Memory B cell (primary cell): ENCODE measurements at regions not wholly inside any gene's neighbourhood (a gene's known extent, or its start where the extent isn't known, plus 50 kb on each side); places are given as distances from the start of the nearest gene placed in this dataset.

Source experiments
- ATAC-seq: fragments of 150-1000 bp; cut with Tn5 transposase; 2 replicates; pipeline ENCODE4 v1.10.0; 2021; ENCODE audit warnings: low read depth, mild to moderate bottlenecking, moderate library complexity
- DNase-seq, 2 donors: peaks; one replicate each; pipeline ENCODE4 v3.0.0; 2022; ENCODE audit warnings: low spot score in 2 of 2
- H3K27ac Mint-ChIP-seq: one replicate; pipeline ENCODE4 v1.8.0; 2022; ENCODE audit warnings: mild to moderate bottlenecking, moderate library complexity, mixed read lengths
- H3K27me3 Mint-ChIP-seq: one replicate; pipeline ENCODE4 v1.8.0; 2022; ENCODE audit warnings: mixed read lengths
- H3K36me3 Mint-ChIP-seq: one replicate; pipeline ENCODE4 v1.8.0; 2022; ENCODE audit warnings: mild to moderate bottlenecking, mixed read lengths
- H3K4me1 Mint-ChIP-seq: one replicate; pipeline ENCODE4 v1.8.0; 2022; ENCODE audit warnings: mixed read lengths
- H3K4me3 Mint-ChIP-seq: one replicate; pipeline ENCODE4 v1.8.0; 2022; ENCODE audit warnings: mild to moderate bottlenecking, moderate library complexity, mixed read lengths
- H3K9me3 Mint-ChIP-seq: one replicate; pipeline ENCODE4 v1.8.0; 2022; ENCODE audit warnings: mixed read lengths

- H3K9me3 Mint-ChIP-seq, result no peaks in the 10 kb centered on the region
- ATAC-seq (no peak), DNase-seq (no peak)
- no peak overlapping the region for H3K27ac Mint-ChIP-seq
- peaks cover 5% of the 10 kb centered on the region for H3K27me3 Mint-ChIP-seq
- H3K4me3 Mint-ChIP-seq, result no peak overlapping the region
- H3K4me1 Mint-ChIP-seq, result no peaks in the 10 kb centered on the region
- no peaks in the 10 kb centered on the region for H3K36me3 Mint-ChIP-seq
These were observed 293.7 kb downstream of the KIF4B start for GRCh38 chr5:155307229-155307628.

GRCh38 chr5:155308289-155308688 is 294.7 kb downstream of the KIF4B start:
- Mint-ChIP-seq H3K9me3 (no peaks in the 10 kb centered on the region), H3K4me1 (no peaks in the 10 kb centered on the region)
- DNase-seq, result no peak

GRCh38 chr5:155309021-155309746 is 295.6 kb downstream of the KIF4B start:
- ATAC-seq, result no peak

More at GRCh38 chr5:155308289-155308688, 294.7 kb downstream of the KIF4B start:
- ATAC-seq, result no peak
- H3K36me3 Mint-ChIP-seq, result no peaks in the 10 kb centered on the region
- H3K27me3 Mint-ChIP-seq, result peaks cover 5% of the 10 kb centered on the region
- no peak overlapping the region for H3K4me3 Mint-ChIP-seq
- no peak overlapping the region for H3K27ac Mint-ChIP-seq

DNA sequence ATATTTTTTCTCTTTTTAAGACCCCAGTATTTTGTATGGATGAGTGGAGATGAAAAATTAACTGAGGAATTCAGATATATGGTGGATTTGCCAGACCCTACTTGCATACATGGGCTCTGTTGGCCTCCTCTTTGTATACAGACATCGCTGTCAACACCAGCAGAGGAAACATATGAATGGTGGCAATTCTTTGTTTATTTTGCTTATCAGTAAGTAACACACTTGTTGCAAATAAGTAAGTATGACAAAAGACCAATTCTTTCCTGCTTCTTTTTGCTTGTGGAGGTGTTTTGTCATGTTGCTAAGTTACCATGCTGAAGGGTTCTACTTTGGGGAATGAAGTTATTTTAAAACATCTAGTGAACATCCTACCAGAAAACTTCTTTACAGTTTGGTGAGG is 298.2 kb downstream of the KIF4B start:
- H3K27me3 Mint-ChIP-seq, result peaks cover 7% of the 10 kb centered on the region
- ATAC-seq (no peak), DNase-seq (no peak)
- no peak overlapping the region for H3K27ac Mint-ChIP-seq
- H3K4me1 Mint-ChIP-seq, result no peaks in the 10 kb centered on the region
- H3K36me3 Mint-ChIP-seq, result no peaks in the 10 kb centered on the region
- no peak overlapping the region for H3K4me3 Mint-ChIP-seq
- H3K9me3 Mint-ChIP-seq, result no peaks in the 10 kb centered on the region

More at GRCh38 chr5:155309021-155309746, 295.6 kb downstream of the KIF4B start:
- Mint-ChIP-seq H3K36me3 (no peaks in the 10 kb centered on the region), H3K27ac (no peak overlapping the region), H3K9me3 (no peaks in the 10 kb centered on the region), H3K4me3 (no peak overlapping the region), H3K27me3 (peaks cover 5% of the 10 kb centered on the region), H3K4me1 (no peaks in the 10 kb centered on the region)
- no peak for DNase-seq

DNA sequence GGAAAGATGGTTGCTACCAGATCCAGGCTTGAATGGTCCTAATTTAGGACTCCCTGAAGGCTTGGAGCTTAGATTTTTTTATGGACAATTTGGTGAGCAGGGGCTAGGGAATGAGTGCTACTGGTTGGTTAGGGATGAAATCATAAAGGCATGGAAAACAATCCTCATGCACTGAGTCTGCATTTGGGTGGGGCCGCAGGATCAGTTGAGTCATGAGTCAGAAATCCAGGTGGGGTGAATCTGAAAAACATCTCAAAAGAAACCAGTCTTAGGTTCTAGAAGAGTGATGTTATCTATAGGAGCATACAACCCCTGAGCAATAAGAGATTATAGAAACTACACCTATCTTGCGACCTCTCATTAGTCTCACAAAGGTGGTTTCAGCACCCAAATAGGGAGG is 300.0 kb downstream of the KIF4B start:
- DNase-seq, result no peak
- ATAC-seq, result no peak
- H3K4me1 Mint-ChIP-seq, result no peaks in the 10 kb centered on the region
- peaks cover 2% of the 10 kb centered on the region for H3K9me3 Mint-ChIP-seq
- no peaks in the 10 kb centered on the region for H3K36me3 Mint-ChIP-seq
- no peak overlapping the region for H3K4me3 Mint-ChIP-seq
- H3K27me3 Mint-ChIP-seq, result peaks cover 7% of the 10 kb centered on the region
- no peak overlapping the region for H3K27ac Mint-ChIP-seq

- Mint-ChIP-seq H3K4me1 (no peaks in the 10 kb centered on the region), H3K27ac (no peak overlapping the region), H3K27me3 (peaks cover 2% of the 10 kb centered on the region), H3K4me3 (no peak overlapping the region), H3K36me3 (no peaks in the 10 kb centered on the region), H3K9me3 (peaks cover 2% of the 10 kb centered on the region)
- no peak for DNase-seq
- ATAC-seq, result no peak
These were observed 302.6 kb downstream of the KIF4B start for GRCh38 chr5:155316070-155316714.

GRCh38 chr5:155332618-155333017 is 319.1 kb downstream of the KIF4B start:
- H3K4me3 Mint-ChIP-seq, result no peak overlapping the region
- H3K9me3 Mint-ChIP-seq, result no peaks in the 10 kb centered on the region
- no peak overlapping the region for H3K27ac Mint-ChIP-seq
- peaks cover 3% of the 10 kb centered on the region for H3K4me1 Mint-ChIP-seq
- ATAC-seq (peak; percentile 44), DNase-seq (peak in 1 of 2 donors; percentile 0)
- H3K27me3 Mint-ChIP-seq, result peaks cover 4% of the 10 kb centered on the region
- no peaks in the 10 kb centered on the region for H3K36me3 Mint-ChIP-seq

GRCh38 chr5:155342956-155343355 is 329.4 kb downstream of the KIF4B start:
- ATAC-seq (no peak), DNase-seq (no peak)
- no peaks in the 10 kb centered on the region for H3K36me3 Mint-ChIP-seq
- no peak overlapping the region for H3K4me3 Mint-ChIP-seq
- H3K4me1 Mint-ChIP-seq, result peaks cover 3% of the 10 kb centered on the region
- no peak overlapping the region for H3K27ac Mint-ChIP-seq
- H3K9me3 Mint-ChIP-seq, result peaks cover 8% of the 10 kb centered on the region
- peaks cover 2% of the 10 kb centered on the region for H3K27me3 Mint-ChIP-seq

- peaks cover 8% of the 10 kb centered on the region for H3K9me3 Mint-ChIP-seq
- H3K36me3 Mint-ChIP-seq, result no peaks in the 10 kb centered on the region
- no peak overlapping the region for H3K27ac Mint-ChIP-seq
- H3K27me3 Mint-ChIP-seq, result peaks cover 2% of the 10 kb centered on the region
- DNase-seq (no peak), ATAC-seq (no peak)
- H3K4me1 Mint-ChIP-seq, result peaks cover 3% of the 10 kb centered on the region
- no peak overlapping the region for H3K4me3 Mint-ChIP-seq
These were observed 329.9 kb downstream of the KIF4B start for GRCh38 chr5:155343468-155343867.

- Mint-ChIP-seq H3K36me3 (peaks cover 2% of the 10 kb centered on the region), H3K4me3 (no peak overlapping the region), H3K27me3 (peaks cover 3% of the 10 kb centered on the region), H3K9me3 (peaks cover 11% of the 10 kb centered on the region), H3K4me1 (no peaks in the 10 kb centered on the region), H3K27ac (no peak overlapping the region)
- DNase-seq, result no peak
- ATAC-seq, result no peak
These were observed 339.7 kb downstream of the KIF4B start for GRCh38 chr5:155353231-155353630.

DNA sequence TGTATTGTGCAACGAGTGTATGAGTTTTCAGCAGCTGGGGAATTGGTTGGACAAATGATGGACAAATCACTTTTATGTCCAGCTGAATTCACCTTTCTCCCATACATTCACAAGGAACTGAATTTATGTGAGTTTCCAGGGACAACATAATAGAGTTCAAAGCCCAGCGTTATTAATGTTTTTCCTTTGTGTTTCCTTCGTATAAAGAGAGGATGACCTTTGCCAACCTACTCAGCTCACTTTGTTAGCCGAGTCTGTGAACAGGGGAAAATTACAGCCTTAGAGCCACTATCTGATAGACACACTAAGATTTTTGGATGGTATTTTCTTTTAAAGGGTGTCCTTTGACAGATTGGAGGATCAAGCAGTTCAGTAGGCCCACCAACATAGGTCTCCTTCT is 352.5 kb downstream of the KIF4B start:
- Mint-ChIP-seq H3K4me1 (no peaks in the 10 kb centered on the region), H3K36me3 (no peaks in the 10 kb centered on the region), H3K9me3 (peaks cover 5% of the 10 kb centered on the region), H3K4me3 (no peak overlapping the region), H3K27ac (no peak overlapping the region), H3K27me3 (peaks cover 1% of the 10 kb centered on the region)
- DNase-seq, result no peak
- ATAC-seq, result no peak

- H3K4me3 Mint-ChIP-seq, result no peak overlapping the region
- H3K4me1 Mint-ChIP-seq, result no peaks in the 10 kb centered on the region
- ATAC-seq, result no peak
- peaks cover 1% of the 10 kb centered on the region for H3K27me3 Mint-ChIP-seq
- peaks cover 7% of the 10 kb centered on the region for H3K9me3 Mint-ChIP-seq
- no peak overlapping the region for H3K27ac Mint-ChIP-seq
- no peaks in the 10 kb centered on the region for H3K36me3 Mint-ChIP-seq
- DNase-seq, result no peak
These were observed 354.3 kb downstream of the KIF4B start for GRCh38 chr5:155367841-155368240.

- Mint-ChIP-seq H3K4me3 (no peak overlapping the region), H3K27me3 (peaks cover 1% of the 10 kb centered on the region), H3K9me3 (peaks cover 7% of the 10 kb centered on the region), H3K36me3 (no peaks in the 10 kb centered on the region), H3K27ac (no peak overlapping the region), H3K4me1 (no peaks in the 10 kb centered on the region)
- ATAC-seq, result no peak
- DNase-seq, result no peak
These were observed 354.9 kb downstream of the KIF4B start for GRCh38 chr5:155368490-155368889.

DNA sequence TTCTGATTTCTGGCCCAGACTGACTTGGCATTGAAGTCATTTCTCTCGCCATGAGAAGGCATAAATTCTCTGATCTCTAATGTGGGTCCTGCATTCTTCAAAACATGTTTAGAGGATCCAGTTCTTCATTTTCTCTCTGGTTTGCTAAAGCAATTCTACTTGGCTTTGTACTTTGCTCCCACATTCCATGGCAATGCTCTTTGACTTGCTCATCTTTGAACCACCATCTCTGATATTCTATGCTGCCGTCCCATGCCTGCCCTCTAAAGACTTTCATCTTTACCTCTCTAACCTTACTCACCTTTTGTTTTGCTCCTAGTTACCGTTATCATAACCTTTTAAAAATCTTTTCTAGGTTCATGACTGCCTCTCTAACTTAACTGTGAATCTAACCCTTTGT is 366.9 kb downstream of the KIF4B start:
- H3K36me3 Mint-ChIP-seq, result no peaks in the 10 kb centered on the region
- no peaks in the 10 kb centered on the region for H3K4me1 Mint-ChIP-seq
- H3K9me3 Mint-ChIP-seq, result peaks cover 4% of the 10 kb centered on the region
- no peak overlapping the region for H3K4me3 Mint-ChIP-seq
- DNase-seq (no peak), ATAC-seq (no peak)
- no peak overlapping the region for H3K27ac Mint-ChIP-seq
- peaks cover 2% of the 10 kb centered on the region for H3K27me3 Mint-ChIP-seq

- H3K4me1 Mint-ChIP-seq, result no peaks in the 10 kb centered on the region
- DNase-seq, result no peak
- H3K27me3 Mint-ChIP-seq, result peaks cover 4% of the 10 kb centered on the region
- no peak overlapping the region for H3K27ac Mint-ChIP-seq
- no peak for ATAC-seq
- no peaks in the 10 kb centered on the region for H3K36me3 Mint-ChIP-seq
- H3K4me3 Mint-ChIP-seq, result no peak overlapping the region
- H3K9me3 Mint-ChIP-seq, result peaks cover 4% of the 10 kb centered on the region
These were observed 368.1 kb downstream of the KIF4B start for GRCh38 chr5:155381654-155382053.
